GM12864 (cell line): ENCODE measurements at regions not wholly inside any gene's neighbourhood (a gene's known extent, or its start where the extent isn't known, plus 50 kb on each side); places are given as distances from the start of the nearest gene placed in this dataset.
"Not testable (repeated sequence)": the region's sequence is repeated elsewhere in the genome, so short reads cannot be mapped to it uniquely, and the experiment has no call there.

Source experiments
- DNase-seq: peaks from one replicate; pipeline ENCODE4 v3.0.0-alpha.2; 2011; ENCODE audit warnings: low read depth
- H3K4me3 ChIP-seq: 2 replicates; pipeline ENCODE4 v1.5.1; 2011; ENCODE audit warnings: mild to moderate bottlenecking, low read depth, low read length, control low read depth
- TF ChIP-seq, protein P1 (sequence below): IDR thresholded peaks from 2 replicates; pipeline ENCODE4 v1.5.1; 2011; ENCODE audit warnings: low read depth, mild to moderate bottlenecking, moderate library complexity, low read length, control low read depth, inconsistent platforms; ENCODE audit errors: missing control alignments

DNA sequence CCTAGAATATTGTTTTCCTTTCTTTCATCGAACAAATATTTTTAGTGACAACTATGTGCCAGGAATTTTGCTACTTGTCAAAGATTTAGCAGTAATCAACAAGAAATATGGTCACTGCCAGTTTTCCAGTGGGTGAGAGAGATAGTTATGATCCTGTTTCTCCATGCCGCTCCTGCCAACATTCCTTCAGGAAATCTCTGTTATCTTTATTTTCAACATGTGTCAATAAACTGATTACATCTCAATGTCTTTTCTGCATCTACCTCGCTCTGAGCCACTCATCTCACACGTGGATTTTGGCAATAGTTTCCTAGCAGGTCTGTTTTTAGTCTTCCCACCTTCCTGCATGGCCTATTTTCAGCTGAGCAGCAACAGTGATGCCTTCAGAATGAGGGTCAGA is 650.0 kb upstream of the STXBP6 start:
- TF ChIP-seq, protein P1, sequence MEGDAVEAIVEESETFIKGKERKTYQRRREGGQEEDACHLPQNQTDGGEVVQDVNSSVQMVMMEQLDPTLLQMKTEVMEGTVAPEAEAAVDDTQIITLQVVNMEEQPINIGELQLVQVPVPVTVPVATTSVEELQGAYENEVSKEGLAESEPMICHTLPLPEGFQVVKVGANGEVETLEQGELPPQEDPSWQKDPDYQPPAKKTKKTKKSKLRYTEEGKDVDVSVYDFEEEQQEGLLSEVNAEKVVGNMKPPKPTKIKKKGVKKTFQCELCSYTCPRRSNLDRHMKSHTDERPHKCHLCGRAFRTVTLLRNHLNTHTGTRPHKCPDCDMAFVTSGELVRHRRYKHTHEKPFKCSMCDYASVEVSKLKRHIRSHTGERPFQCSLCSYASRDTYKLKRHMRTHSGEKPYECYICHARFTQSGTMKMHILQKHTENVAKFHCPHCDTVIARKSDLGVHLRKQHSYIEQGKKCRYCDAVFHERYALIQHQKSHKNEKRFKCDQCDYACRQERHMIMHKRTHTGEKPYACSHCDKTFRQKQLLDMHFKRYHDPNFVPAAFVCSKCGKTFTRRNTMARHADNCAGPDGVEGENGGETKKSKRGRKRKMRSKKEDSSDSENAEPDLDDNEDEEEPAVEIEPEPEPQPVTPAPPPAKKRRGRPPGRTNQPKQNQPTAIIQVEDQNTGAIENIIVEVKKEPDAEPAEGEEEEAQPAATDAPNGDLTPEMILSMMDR: no peak
- no peak overlapping the region for H3K4me3 ChIP-seq
- DNase-seq: no peak

DNA sequence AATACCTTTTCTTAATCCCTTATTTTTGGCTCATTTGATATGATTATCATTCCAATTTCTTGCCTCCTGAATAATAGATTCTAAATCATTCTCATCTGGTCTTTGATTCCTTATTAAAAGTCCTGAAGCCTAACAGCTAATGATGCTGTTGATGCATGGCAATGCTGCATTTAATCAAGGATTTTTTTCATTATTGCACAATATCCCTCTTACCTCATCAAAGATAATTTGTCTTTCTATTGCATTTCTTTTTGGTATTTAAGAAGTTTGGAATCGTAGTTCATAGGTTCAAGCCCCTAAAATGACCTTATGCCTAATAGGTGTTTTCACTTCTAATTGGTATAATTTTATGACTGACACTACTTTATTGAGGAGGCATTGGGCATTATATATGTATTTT is 648.2 kb upstream of the STXBP6 start:
- TF ChIP-seq, protein P1: no peak
- DNase-seq: no peak
- no peak overlapping the region for H3K4me3 ChIP-seq

DNA sequence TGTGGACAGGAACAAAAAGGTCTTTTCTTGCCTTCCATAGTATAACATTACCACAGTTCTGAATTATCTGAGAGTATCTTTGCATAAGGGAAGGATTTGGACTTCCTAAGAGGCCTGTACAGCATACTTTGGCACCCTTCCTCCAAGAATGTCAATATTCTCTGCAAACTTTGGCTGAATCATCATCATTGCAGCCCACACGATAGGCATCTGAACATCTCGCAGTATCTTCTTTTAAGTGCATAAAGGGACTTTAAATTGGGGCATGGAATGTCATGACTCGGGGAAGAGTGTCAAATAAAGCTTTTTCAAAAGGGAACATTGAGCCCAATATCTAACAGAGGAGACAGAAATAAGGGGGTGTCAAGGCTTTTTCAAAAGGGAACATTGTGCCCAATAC is 646.2 kb upstream of the STXBP6 start:
- no peak for DNase-seq
- TF ChIP-seq, protein P1: no peak
- no peak overlapping the region for H3K4me3 ChIP-seq

DNA sequence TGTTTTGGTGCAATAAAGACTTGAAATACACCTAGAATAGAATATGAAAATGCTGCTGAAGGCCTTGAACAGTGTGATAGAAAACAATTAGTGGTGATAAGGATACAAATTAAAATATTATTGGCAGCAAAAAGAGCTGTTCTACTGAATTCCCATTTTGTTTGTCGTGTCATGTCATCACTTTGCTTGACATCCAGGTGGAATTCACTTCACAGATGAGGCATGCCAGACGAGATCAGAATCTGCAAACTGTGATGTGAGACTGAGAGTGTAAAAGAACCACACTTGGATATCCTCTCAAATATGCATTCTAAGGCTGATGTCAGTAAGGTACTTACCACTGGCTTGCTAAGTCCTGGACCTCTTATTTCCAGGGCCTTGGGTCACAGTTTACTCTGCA is 635.1 kb upstream of the STXBP6 start:
- DNase-seq: no peak
- H3K4me3 ChIP-seq: no peak overlapping the region
- TF ChIP-seq, protein P1: no peak

DNA sequence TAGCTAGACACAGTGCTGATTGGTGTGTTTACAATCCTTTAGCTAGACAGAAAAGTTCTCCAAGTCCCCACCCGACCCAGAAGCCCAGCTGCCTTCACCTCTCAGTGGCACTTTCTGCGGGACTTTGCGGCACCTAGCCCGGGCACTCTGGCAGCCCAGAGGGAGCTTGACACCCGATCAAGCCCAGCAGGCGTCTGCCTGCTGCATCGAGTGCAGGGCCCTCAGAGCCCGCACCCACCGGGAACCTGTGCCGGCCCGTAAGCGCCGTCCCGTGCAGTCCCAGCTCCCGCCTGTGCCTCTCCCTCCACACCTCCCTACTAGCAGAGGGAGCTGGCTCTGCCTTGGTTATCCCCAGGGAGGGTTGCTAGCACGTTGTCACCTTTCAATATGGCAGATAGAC is 631.0 kb upstream of the STXBP6 start:
- TF ChIP-seq, protein P1: no peak
- DNase-seq: no peak
- H3K4me3 ChIP-seq: no peak overlapping the region

DNA sequence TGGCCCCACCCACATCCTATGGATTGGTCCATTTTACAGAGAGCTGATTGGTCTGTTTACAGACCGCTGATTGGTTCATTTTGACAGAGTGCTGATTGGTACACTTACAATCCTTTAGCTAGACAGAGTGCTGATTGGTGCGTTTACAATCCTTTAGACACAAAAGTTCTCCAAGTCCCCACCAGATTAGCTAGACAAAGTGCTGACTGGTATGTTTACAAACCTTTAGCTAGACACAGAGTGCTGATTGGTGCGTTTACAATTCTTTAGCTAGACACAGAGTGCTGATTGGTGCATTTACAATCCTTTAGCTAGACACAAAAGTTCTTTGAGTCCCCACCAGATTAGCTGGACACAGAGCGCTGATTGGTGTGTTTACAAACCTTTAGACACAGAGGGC is 630.6 kb upstream of the STXBP6 start:
- H3K4me3 ChIP-seq, DNase-seq: not testable (repeated sequence)

DNA sequence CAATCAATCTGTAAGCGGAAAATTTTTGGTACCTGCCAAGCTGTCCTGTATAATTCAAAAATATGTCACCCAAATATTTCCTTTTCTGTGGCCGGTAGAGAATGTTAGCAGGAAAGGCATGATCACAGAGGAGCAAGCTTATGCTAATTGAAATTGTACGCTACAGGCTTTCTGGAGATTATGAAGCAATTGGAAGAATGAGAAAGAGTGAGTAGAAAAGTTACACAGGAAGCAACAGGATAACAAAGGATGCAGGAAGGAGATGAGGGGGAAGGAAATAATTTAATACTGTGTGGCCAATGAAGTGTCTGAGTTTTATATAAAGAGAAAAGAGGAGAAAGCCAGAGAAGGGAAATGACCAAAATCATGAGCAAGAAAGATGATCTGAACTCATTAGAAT is 627.2 kb upstream of the STXBP6 start:
- TF ChIP-seq, protein P1: no peak
- no peak overlapping the region for H3K4me3 ChIP-seq
- DNase-seq: no peak

DNA sequence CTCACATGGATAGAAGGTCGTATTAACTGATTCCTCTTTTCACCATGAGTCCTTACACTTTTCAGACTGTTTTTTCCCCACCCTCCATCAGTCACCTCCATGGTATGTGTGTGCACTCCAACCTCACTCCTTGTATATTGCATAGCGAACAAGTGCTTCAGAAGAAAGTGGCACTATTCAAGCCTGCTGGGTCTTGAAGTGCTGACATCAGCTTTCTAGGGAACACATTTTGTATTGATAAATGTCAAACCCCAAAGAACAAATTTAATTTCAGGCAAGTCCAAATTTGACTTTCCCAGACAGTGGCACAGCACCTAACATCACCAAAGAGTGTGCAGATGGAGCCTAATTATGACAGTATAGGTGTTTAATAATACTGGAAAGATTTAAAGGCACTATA is 617.4 kb upstream of the STXBP6 start:
- DNase-seq: no peak
- H3K4me3 ChIP-seq: no peak overlapping the region
- TF ChIP-seq, protein P1: no peak
